ENCODE measurements at regions not wholly inside any gene's neighbourhood (a gene's known extent, or its start where the extent isn't known, plus 50 kb on each side); places are given as distances from the start of the nearest gene placed in this dataset.
"Not testable (repeated sequence)": the region's sequence is repeated elsewhere in the genome, so short reads cannot be mapped to it uniquely, and the experiment has no call there.

GRCh38 chr16:59518721-59519120 is 784.6 kb upstream of the GOT2 start:
- H3K9me3 Mint-ChIP-seq, result peaks cover 6 to 52% (median 15%) of the 10 kb centered on the region in 6 donors
- H3K36me3 Mint-ChIP-seq; H3K27me3 Mint-ChIP-seq (ENCODE audit: low read depth in 3 of 3); DNase-seq; H3K4me3 Mint-ChIP-seq; H3K27ac Mint-ChIP-seq; H3K4me1 Mint-ChIP-seq: not testable (repeated sequence)

GRCh38 chr16:59514651-59515050 is 780.5 kb upstream of the GOT2 start:
- no peak for DNase-seq
- Mint-ChIP-seq H3K27ac (no peak overlapping the region), H3K4me3 (no peak overlapping the region), H3K36me3 (no peaks in the 10 kb centered on the region), H3K27me3 (ENCODE audit: low read depth in 3 of 3) (no peaks in the 10 kb centered on the region), H3K4me1 (no peaks in the 10 kb centered on the region), H3K9me3 (peaks cover 10 to 52% (median 15%) of the 10 kb centered on the region in 6 donors)

DNA sequence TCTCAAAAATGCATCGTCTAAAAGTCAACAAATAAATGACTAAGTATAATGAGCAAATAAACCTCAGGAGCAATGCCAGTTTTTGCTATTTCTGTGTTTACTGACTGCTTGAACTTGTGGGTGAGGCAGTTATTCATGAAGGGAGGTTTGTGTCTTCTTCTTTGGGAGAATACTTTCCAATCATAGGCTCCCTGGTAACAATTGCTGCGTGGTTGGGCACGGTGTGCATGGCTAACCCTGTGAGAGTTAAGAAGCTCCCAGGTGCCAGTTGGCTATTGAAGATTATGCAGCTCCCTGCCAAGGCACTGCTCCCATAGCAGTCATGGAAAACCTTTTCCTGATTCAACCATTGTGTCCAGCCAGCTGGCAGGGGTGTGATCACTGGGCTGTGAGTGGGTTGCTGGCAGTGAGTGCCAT is 775.9 kb upstream of the GOT2 start:
- no peak overlapping the region for H3K27ac Mint-ChIP-seq
- peaks cover 0 to 2% (median 0%) of the 10 kb centered on the region in 3 donors for H3K27me3 Mint-ChIP-seq (ENCODE audit: low read depth in 3 of 3)
- no peaks in the 10 kb centered on the region for H3K4me1 Mint-ChIP-seq
- H3K4me3 Mint-ChIP-seq, result no peak overlapping the region
- no peak for DNase-seq
- peaks cover 0 to under 1% (median 0%) of the 10 kb centered on the region in 3 donors for H3K36me3 Mint-ChIP-seq
- peaks cover 3 to 41% (median 6%) of the 10 kb centered on the region in 6 donors for H3K9me3 Mint-ChIP-seq

DNA sequence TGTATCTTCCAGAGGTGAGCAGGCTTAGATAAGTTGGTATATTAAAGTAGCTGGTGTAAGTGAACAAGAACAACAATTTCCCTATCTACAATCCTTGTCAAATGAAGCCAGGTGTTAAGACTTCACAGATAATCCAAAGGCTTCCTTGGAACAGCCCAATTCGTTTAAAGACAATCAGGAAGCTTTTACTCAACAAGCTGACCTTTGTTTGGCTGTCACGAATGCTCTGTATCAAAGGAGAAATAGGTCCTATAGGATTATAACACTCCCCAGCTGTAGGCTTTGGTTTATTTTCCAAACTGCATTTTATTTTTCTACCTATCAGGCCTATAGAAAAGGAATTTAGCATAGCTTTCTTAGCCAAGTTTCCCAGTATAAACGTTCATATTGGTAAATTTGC is 766.5 kb upstream of the GOT2 start:
- H3K27ac Mint-ChIP-seq, result no peak overlapping the region
- no peak overlapping the region for H3K4me3 Mint-ChIP-seq
- DNase-seq, result no peak
- no peaks in the 10 kb centered on the region for H3K27me3 Mint-ChIP-seq (ENCODE audit: low read depth in 3 of 3)
- no peaks in the 10 kb centered on the region for H3K4me1 Mint-ChIP-seq
- peaks cover 0 to 8% (median 0%) of the 10 kb centered on the region in 3 donors for H3K36me3 Mint-ChIP-seq
- peaks cover 6 to 19% (median 10%) of the 10 kb centered on the region in 6 donors for H3K9me3 Mint-ChIP-seq

DNA sequence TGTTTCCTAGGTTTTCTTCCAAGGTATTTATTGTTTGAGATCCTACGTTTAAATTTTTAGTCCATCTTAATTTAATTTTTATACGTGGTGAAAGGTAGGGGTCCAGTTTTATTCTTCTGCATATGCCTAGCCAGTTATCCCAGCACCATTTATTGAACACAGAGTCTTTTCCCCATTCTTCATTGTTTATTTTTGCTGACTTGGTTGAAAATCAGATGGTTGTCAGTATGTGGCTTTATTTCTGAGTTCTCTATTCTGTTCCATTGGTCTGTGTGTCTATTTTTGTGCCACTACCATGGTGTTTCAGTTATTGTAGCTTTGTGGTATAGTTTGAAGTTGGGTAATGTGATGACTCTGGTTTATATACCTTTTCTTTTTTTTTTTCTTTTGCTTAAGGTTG is 753.0 kb upstream of the GOT2 start:
- H3K9me3 Mint-ChIP-seq, result peaks cover 0 to 43% (median 6%) of the 10 kb centered on the region in 6 donors
- no peak overlapping the region for H3K27ac Mint-ChIP-seq
- H3K4me3 Mint-ChIP-seq, result no peak overlapping the region
- no peaks in the 10 kb centered on the region for H3K4me1 Mint-ChIP-seq
- H3K36me3 Mint-ChIP-seq, result peaks cover 0 to 4% (median 0%) of the 10 kb centered on the region in 3 donors
- peaks cover 0 to 3% (median 2%) of the 10 kb centered on the region in 3 donors for H3K27me3 Mint-ChIP-seq (ENCODE audit: low read depth in 3 of 3)
- no peak for DNase-seq

DNA sequence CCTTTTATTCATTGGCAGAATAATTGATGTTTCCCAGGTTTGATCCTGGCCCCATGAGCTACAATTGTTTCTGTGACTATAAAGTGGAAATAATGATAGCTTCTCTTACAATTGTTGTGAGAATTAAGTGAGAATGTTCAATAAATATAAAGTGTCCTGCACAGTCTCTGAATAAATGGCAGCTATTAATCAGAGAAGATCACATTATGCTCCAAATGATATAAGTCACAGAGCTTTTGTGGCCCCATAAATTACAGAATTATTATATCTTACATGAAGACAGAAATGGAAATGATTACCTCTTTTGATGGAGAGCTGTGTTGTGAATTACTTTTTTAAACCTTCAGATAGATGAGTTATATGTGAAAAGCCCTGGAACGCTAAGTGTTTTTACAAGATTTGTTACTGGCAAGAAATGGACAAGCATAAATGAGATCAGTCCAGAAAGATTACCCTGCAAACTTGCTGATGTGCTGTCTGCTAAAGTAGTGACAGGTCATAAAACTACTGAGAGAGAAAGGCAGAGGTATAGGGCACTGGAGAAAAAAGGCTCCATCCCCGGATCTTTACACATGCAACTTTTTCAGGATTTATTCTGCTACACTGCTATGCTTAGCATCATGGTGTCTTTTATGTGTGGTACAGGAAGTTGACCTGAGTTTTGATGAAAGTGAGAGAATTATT is 750.9 kb upstream of the GOT2 start:
- Mint-ChIP-seq H3K9me3 (peaks cover 0 to 59% (median 6%) of the 10 kb centered on the region in 6 donors), H3K4me3 (no peak overlapping the region), H3K27me3 (ENCODE audit: low read depth in 3 of 3) (peaks cover 0 to 3% (median 0%) of the 10 kb centered on the region in 3 donors), H3K36me3 (peaks cover 0 to 4% (median 0%) of the 10 kb centered on the region in 3 donors), H3K4me1 (no peaks in the 10 kb centered on the region), H3K27ac (no peak overlapping the region)
- DNase-seq, result no peak

DNA sequence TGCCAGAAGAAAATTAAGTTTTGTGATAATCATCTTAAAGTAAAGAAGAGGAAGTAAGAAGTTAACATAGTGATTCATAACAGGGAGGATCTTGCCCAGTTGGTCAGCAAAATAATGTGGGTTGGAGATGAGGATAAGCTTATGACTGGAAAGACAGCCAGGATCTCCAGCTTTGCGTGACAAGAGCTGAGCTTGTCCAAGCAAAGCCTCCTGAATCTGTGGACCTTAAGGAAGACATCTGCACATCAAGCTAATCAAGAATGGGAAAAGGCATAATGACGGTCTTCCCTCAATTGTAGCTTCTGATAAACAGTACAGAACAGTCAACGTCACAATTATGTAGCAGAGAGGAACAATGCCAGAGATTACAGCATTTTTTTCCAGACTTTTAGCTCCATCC is 744.7 kb upstream of the GOT2 start:
- Mint-ChIP-seq H3K36me3 (no peaks in the 10 kb centered on the region), H3K4me3 (no peak overlapping the region), H3K4me1 (no peaks in the 10 kb centered on the region), H3K27ac (no peak overlapping the region), H3K27me3 (ENCODE audit: low read depth in 3 of 3) (no peaks in the 10 kb centered on the region), H3K9me3 (peaks cover 1 to 30% (median 11%) of the 10 kb centered on the region in 6 donors)
- no peak for DNase-seq

DNA sequence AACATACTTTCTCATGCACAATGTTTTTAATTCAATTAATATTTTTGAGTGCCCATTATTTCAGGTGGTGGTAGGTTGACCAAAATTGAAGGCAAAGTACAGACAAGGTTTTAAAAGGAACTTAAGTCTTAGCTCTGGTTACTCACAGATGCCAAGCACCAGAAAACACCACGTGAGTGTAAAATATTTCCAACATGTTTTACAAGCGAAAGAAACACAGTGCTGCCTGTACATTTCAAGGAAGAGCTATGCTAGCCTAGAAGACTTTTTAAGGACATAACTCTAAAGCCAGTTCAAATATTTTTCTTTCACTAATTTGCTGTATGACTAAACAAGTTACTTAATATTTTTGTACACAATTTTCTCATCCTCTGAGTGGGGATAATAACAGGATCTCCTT is 736.4 kb upstream of the GOT2 start:
- H3K9me3 Mint-ChIP-seq, result peaks cover 0 to 30% (median 10%) of the 10 kb centered on the region in 6 donors
- no peaks in the 10 kb centered on the region for H3K36me3 Mint-ChIP-seq
- no peak overlapping the region for H3K4me3 Mint-ChIP-seq
- no peaks in the 10 kb centered on the region for H3K4me1 Mint-ChIP-seq
- H3K27ac Mint-ChIP-seq, result no peak overlapping the region
- no peak for DNase-seq
- peaks cover 0 to 1% (median 0%) of the 10 kb centered on the region in 3 donors for H3K27me3 Mint-ChIP-seq (ENCODE audit: low read depth in 3 of 3)

DNA sequence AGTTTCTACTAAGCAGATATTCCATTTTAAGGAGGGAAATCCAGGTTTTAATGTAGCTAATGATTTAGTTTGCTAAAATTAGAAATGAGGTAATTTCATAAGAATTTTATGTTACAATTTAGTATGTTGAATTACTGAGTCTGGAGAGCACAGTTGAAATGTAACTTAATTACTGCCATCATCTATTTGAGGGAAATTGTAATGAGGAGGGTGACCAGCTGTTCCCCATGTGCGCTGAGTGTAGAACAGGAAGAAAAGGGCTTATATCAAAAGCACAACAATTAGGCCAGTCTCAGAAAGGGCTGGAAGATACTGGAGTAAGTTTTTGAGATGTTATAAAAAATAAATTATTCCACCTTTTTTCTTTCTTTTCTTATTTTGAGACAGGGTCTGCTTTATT is 735.1 kb upstream of the GOT2 start:
- Mint-ChIP-seq H3K9me3 (peaks cover 0 to 19% (median 6%) of the 10 kb centered on the region in 6 donors), H3K4me1 (no peaks in the 10 kb centered on the region), H3K4me3 (no peak overlapping the region), H3K27ac (no peak overlapping the region), H3K27me3 (ENCODE audit: low read depth in 3 of 3) (peaks cover 0 to 1% (median 0%) of the 10 kb centered on the region in 3 donors), H3K36me3 (no peaks in the 10 kb centered on the region)
- no peak for DNase-seq

DNA sequence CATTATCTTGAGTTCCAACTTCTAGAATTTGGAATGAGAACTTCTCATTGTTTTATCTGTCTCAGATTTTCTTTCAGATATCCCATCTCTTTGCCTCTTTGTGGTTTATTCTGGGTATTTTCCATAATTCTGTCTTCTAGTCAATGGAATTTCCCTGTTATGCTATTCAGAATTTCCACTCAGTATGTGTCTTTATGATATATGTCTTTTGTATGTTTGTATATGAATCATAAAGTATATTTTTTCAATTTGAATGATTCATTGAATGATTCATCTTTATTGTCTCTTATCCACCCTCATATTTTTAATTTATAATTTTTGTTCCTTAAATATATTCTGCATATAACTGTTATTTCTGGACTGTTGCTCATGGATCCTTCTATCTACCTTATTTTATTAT is 729.7 kb upstream of the GOT2 start:
- Mint-ChIP-seq H3K27ac (no peak overlapping the region), H3K4me1 (no peaks in the 10 kb centered on the region), H3K36me3 (no peaks in the 10 kb centered on the region), H3K4me3 (no peak overlapping the region), H3K9me3 (peaks cover 0 to 9% (median 5%) of the 10 kb centered on the region in 6 donors), H3K27me3 (ENCODE audit: low read depth in 3 of 3) (no peaks in the 10 kb centered on the region)
- DNase-seq, result no peak

- no peaks in the 10 kb centered on the region for H3K36me3 Mint-ChIP-seq
- H3K4me3 Mint-ChIP-seq, result no peak overlapping the region
- H3K9me3 Mint-ChIP-seq, result peaks cover 1 to 13% (median 5%) of the 10 kb centered on the region in 6 donors
- no peak overlapping the region for H3K27ac Mint-ChIP-seq
- no peaks in the 10 kb centered on the region for H3K4me1 Mint-ChIP-seq
- no peak for DNase-seq
- peaks cover 0 to 1% (median 0%) of the 10 kb centered on the region in 3 donors for H3K27me3 Mint-ChIP-seq (ENCODE audit: low read depth in 3 of 3)
These were observed 725.7 kb upstream of the GOT2 start for GRCh38 chr16:59459806-59460205.

GRCh38 chr16:59455497-59455896 is 721.4 kb upstream of the GOT2 start:
- no peaks in the 10 kb centered on the region for H3K4me1 Mint-ChIP-seq
- H3K27me3 Mint-ChIP-seq (ENCODE audit: low read depth in 3 of 3), result peaks cover 0 to 1% (median 0%) of the 10 kb centered on the region in 3 donors
- H3K9me3 Mint-ChIP-seq, result peaks cover 6 to 36% (median 17%) of the 10 kb centered on the region in 6 donors
- H3K4me3 Mint-ChIP-seq, result no peak overlapping the region
- no peak for DNase-seq
- no peak overlapping the region for H3K27ac Mint-ChIP-seq
- peaks cover 0 to 5% (median 0%) of the 10 kb centered on the region in 3 donors for H3K36me3 Mint-ChIP-seq

DNA sequence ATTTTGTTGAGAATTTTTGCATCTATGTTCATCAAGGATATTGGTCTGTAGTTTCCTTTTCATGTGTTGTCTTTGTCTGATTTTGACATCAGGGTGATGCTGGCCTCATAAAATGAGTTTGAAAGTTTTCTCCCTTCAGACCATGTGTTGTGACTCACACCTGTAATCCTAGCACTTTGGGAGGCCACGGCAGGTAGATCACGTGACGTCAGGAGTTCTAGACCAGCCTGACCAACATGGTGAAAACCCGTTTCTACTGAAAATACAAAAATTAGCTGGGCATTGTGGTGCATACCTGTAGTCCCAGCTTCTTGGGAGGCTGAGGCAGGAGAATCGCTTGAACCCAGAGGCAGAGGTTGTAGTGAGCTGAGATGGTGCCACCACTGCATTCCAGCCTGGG is 716.4 kb upstream of the GOT2 start:
- not testable (repeated sequence) for H3K27me3 Mint-ChIP-seq (ENCODE audit: low read depth in 3 of 3); H3K4me3 Mint-ChIP-seq; DNase-seq; H3K4me1 Mint-ChIP-seq; H3K27ac Mint-ChIP-seq; H3K36me3 Mint-ChIP-seq
- H3K9me3 Mint-ChIP-seq, result peaks cover 11 to 38% (median 15%) of the 10 kb centered on the region in 6 donors

DNA sequence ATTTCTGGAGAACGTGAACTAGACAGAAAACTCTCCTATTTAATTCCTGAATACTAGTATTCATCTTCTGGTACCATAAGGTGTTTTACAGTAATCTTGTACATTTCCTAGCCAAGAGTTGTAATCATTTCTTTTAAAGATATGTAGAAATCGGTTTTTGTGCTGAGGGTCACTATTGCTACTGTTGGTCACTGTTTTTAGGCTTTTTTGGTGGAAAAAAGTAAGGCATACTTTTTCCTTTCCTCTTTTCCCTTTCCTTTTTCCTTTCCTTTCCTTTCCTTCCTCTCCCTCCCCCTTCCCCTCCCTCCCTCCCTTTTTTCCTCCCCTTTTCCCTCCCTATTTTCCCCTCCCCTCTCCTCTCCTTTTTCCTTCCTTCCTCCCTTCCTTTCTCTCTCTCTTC is 706.4 kb upstream of the GOT2 start:
- H3K27me3 Mint-ChIP-seq (ENCODE audit: low read depth in 3 of 3), result peaks cover 0 to 3% (median 0%) of the 10 kb centered on the region in 3 donors
- no peak overlapping the region for H3K4me3 Mint-ChIP-seq
- H3K4me1 Mint-ChIP-seq, result no peaks in the 10 kb centered on the region
- no peak for DNase-seq
- peaks cover 2 to 26% (median 10%) of the 10 kb centered on the region in 6 donors for H3K9me3 Mint-ChIP-seq
- no peaks in the 10 kb centered on the region for H3K36me3 Mint-ChIP-seq
- H3K27ac Mint-ChIP-seq, result no peak overlapping the region

DNA sequence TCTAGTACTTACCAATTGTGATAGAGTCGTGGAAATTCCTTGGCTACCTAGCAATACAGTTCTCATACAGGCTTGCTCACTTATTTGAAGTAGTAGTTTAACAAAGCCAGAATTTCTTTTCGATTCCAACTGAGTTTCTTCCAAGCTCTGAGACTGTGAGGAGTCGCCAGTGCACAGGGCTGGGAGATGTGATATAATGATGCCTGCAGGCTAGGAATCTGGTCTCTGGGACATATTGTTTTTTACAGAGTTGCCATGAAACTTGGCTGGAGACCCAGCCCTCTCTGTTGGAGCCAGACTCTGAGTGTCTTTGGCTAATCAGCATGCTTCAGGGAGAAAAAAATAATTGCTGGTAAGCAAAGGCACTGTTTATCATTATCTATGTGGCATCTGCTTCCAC is 698.8 kb upstream of the GOT2 start:
- Mint-ChIP-seq H3K27me3 (ENCODE audit: low read depth in 3 of 3) (no peaks in the 10 kb centered on the region), H3K27ac (no peak overlapping the region), H3K4me1 (no peaks in the 10 kb centered on the region), H3K36me3 (no peaks in the 10 kb centered on the region), H3K4me3 (no peak overlapping the region), H3K9me3 (peaks cover 2 to 19% (median 4%) of the 10 kb centered on the region in 6 donors)
- DNase-seq, result no peak
